ENCODE measurements at regions not wholly inside any gene's neighbourhood (a gene's known extent, or its start where the extent isn't known, plus 50 kb on each side); places are given as distances from the start of the nearest gene placed in this dataset.

- no peaks in the 10 kb centered on the region for H3K4me1 ChIP-seq (ENCODE audit: control insufficient read depth in 2 of 3, insufficient read depth in 2 of 3, low read depth in 1 of 3, low read length in 3 of 3)
- intact Hi-C loops (cut with DNase I), result no loop called here
- no peak for TF ChIP-seq CTCF (IDR thresholded peaks at IDR 0.05; ENCODE audit: borderline replicate concordance, extremely low read depth, insufficient read depth)
- H3K9me3 ChIP-seq (ENCODE audit: control insufficient read depth in 2 of 3, insufficient read depth in 1 of 3, low read length in 3 of 3), result no peaks in the 10 kb centered on the region
- DNase-seq, result peak in 1 of 5 donors; percentile 7
- FAIRE-seq, result no peak
- H3K4me3 ChIP-seq (ENCODE audit: low read length in 3 of 3), result no peak overlapping the region
- no peak overlapping the region for H3K27ac ChIP-seq (ENCODE audit: low read depth in 2 of 2, low read length in 2 of 2)
- no peak overlapping the region for H3K9ac ChIP-seq (ENCODE audit: low read length in 3 of 3)
- no peaks in the 10 kb centered on the region for H3K36me3 ChIP-seq (ENCODE audit: control insufficient read depth in 2 of 3, insufficient read depth in 3 of 3, low read length in 3 of 3)
- no peaks in the 10 kb centered on the region for H3K27me3 ChIP-seq (ENCODE audit: control insufficient read depth, insufficient read depth, low read length)
Observed at GRCh38 chr3:103510760-103511159, 1075.9 kb downstream of the ZPLD1 start.

- no peak for TF ChIP-seq CTCF (IDR thresholded peaks at IDR 0.05; ENCODE audit: borderline replicate concordance, extremely low read depth, insufficient read depth)
- H3K9ac ChIP-seq (ENCODE audit: low read length in 3 of 3), result no peak overlapping the region
- no peaks in the 10 kb centered on the region for H3K9me3 ChIP-seq (ENCODE audit: control insufficient read depth in 2 of 3, insufficient read depth in 1 of 3, low read length in 3 of 3)
- no peaks in the 10 kb centered on the region for H3K36me3 ChIP-seq (ENCODE audit: control insufficient read depth in 2 of 3, insufficient read depth in 3 of 3, low read length in 3 of 3)
- no peak overlapping the region for H3K4me3 ChIP-seq (ENCODE audit: low read length in 3 of 3)
- H3K27me3 ChIP-seq (ENCODE audit: control insufficient read depth, insufficient read depth, low read length), result no peaks in the 10 kb centered on the region
- FAIRE-seq (no peak), DNase-seq (peak in 2 of 5 donors; percentile 32 to 38)
- intact Hi-C loops (cut with DNase I), result no loop called here
- no peak overlapping the region for H3K27ac ChIP-seq (ENCODE audit: low read depth in 2 of 2, low read length in 2 of 2)
- no peaks in the 10 kb centered on the region for H3K4me1 ChIP-seq (ENCODE audit: control insufficient read depth in 2 of 3, insufficient read depth in 2 of 3, low read depth in 1 of 3, low read length in 3 of 3)
Observed at GRCh38 chr3:103511891-103512290, 1077.1 kb downstream of the ZPLD1 start.

- no peaks in the 10 kb centered on the region for H3K36me3 ChIP-seq (ENCODE audit: control insufficient read depth in 2 of 3, insufficient read depth in 3 of 3, low read length in 3 of 3)
- no peak for FAIRE-seq
- no peak overlapping the region for H3K27ac ChIP-seq (ENCODE audit: low read depth in 2 of 2, low read length in 2 of 2)
- TF ChIP-seq CTCF (IDR thresholded peaks at IDR 0.05; ENCODE audit: borderline replicate concordance, extremely low read depth, insufficient read depth), result no peak
- no peak for DNase-seq
- H3K9ac ChIP-seq (ENCODE audit: low read length in 3 of 3), result no peak overlapping the region
- intact Hi-C loops (cut with DNase I), result no loop called here
- H3K27me3 ChIP-seq (ENCODE audit: control insufficient read depth, insufficient read depth, low read length), result no peaks in the 10 kb centered on the region
- no peaks in the 10 kb centered on the region for H3K4me1 ChIP-seq (ENCODE audit: control insufficient read depth in 2 of 3, insufficient read depth in 2 of 3, low read depth in 1 of 3, low read length in 3 of 3)
- H3K4me3 ChIP-seq (ENCODE audit: low read length in 3 of 3), result no peak overlapping the region
- H3K9me3 ChIP-seq (ENCODE audit: control insufficient read depth in 2 of 3, insufficient read depth in 1 of 3, low read length in 3 of 3), result no peaks in the 10 kb centered on the region
Observed at GRCh38 chr3:103512595-103512994, 1077.8 kb downstream of the ZPLD1 start.

GRCh38 chr3:103513003-103513402 is 1078.2 kb downstream of the ZPLD1 start:
- intact Hi-C loops (cut with DNase I), result no loop called here
- no peak for FAIRE-seq
- DNase-seq, result no peak
- no peak overlapping the region for H3K9ac ChIP-seq (ENCODE audit: low read length in 3 of 3)
- no peaks in the 10 kb centered on the region for H3K36me3 ChIP-seq (ENCODE audit: control insufficient read depth in 2 of 3, insufficient read depth in 3 of 3, low read length in 3 of 3)
- no peaks in the 10 kb centered on the region for H3K9me3 ChIP-seq (ENCODE audit: control insufficient read depth in 2 of 3, insufficient read depth in 1 of 3, low read length in 3 of 3)
- TF ChIP-seq CTCF (IDR thresholded peaks at IDR 0.05; ENCODE audit: borderline replicate concordance, extremely low read depth, insufficient read depth), result no peak
- H3K27ac ChIP-seq (ENCODE audit: low read depth in 2 of 2, low read length in 2 of 2), result no peak overlapping the region
- H3K27me3 ChIP-seq (ENCODE audit: control insufficient read depth, insufficient read depth, low read length), result no peaks in the 10 kb centered on the region
- no peak overlapping the region for H3K4me3 ChIP-seq (ENCODE audit: low read length in 3 of 3)
- H3K4me1 ChIP-seq (ENCODE audit: control insufficient read depth in 2 of 3, insufficient read depth in 2 of 3, low read depth in 1 of 3, low read length in 3 of 3), result no peaks in the 10 kb centered on the region
